GM19397 (cell line): ENCODE measurements at regions not wholly inside any gene's neighbourhood (a gene's known extent, or its start where the extent isn't known, plus 50 kb on each side); places are given as distances from the start of the nearest gene placed in this dataset.

Experiments
- ATAC-seq: cut with Tn5 transposase; IDR thresholded peaks from one replicate; pipeline ENCODE4 v1.9.1; 2021; ENCODE audit warnings: mild to moderate bottlenecking, moderate library complexity; ENCODE audit not compliant: unreplicated experiment

- no peak for ATAC-seq
Measured at GRCh38 chr14:42110167-42110566, 503.5 kb downstream of the LRFN5 start.

DNA sequence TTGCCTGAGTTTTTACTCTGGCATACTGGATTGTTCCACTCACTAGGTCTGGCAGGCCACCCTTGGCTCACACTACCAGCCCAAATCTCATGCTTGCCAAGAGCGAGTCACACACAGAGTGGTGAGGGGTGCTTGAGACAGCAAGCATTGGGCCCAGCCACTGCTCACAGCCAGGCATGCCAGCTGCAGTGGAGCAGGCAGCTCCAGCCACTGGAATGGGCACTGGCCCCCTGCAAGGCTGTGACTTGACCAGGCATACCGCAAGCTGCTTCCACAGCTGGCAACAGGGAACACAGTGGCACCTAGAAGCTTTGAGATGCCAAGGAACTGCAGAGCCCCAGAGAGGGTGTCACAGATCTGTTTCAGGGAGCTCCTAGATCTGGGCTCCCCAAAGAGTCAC is 488.5 kb downstream of the LRFN5 start:
- ATAC-seq: no peak

GRCh38 chr14:42090122-42090521 is 483.4 kb downstream of the LRFN5 start:
- no peak for ATAC-seq

GRCh38 chr14:42079911-42080310 is 473.2 kb downstream of the LRFN5 start:
- no peak for ATAC-seq

DNA sequence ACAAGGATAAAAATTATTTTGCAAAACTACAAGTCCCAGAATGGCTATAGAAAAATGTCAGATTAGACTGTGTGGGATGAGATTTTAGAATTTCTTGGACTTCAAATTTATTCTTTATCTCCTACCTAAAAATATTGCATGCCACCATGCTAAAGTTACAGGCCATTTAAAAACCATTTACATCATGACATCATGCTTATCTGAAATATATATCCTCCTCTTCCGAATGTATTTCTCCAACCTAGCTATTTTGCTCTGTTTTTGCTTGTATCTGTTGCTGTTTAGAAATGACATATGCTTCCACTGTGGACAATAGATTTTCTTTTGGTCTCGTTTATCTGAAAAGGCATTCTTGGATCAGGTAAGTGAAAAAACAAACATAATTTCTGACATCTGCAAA is 471.7 kb downstream of the LRFN5 start:
- ATAC-seq: no peak

DNA sequence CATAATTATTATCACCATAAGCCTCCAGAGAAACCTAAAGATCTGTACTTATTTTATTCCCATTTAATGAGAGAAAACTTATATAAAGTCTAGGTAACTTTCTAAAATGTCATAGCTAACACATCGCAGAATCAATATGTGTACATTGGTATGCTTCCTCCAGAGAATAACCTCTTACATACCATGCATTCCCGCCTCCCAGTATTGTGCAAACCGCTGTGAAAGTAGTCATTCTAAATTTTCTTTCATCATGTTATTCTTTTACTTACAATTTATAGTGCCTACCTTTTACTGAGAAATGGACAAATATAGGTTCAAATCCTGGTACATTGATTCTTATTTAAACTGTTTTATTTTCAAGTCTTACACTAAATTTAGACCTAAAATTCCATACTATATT is 463.4 kb downstream of the LRFN5 start:
- no peak for ATAC-seq

DNA sequence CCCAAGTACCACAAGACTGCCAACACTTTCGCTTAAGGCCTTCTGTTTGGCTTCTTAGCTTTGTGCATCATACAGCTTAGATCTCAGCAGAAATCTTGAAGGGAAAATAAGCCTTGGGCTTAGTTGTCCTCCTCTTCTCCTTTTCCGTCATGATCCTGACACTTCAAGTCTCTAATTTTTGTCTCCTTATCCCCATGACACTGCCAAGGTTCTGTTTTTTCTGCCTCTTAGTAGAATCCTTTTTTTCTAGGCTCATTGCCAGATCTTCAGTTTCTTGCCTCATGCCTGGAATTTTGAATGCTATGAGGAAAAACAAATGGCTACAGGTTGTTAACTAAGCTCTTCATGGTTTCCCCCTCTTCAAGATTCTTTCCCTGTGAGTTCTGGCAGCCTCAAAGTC is 450.4 kb downstream of the LRFN5 start:
- no peak for ATAC-seq

DNA sequence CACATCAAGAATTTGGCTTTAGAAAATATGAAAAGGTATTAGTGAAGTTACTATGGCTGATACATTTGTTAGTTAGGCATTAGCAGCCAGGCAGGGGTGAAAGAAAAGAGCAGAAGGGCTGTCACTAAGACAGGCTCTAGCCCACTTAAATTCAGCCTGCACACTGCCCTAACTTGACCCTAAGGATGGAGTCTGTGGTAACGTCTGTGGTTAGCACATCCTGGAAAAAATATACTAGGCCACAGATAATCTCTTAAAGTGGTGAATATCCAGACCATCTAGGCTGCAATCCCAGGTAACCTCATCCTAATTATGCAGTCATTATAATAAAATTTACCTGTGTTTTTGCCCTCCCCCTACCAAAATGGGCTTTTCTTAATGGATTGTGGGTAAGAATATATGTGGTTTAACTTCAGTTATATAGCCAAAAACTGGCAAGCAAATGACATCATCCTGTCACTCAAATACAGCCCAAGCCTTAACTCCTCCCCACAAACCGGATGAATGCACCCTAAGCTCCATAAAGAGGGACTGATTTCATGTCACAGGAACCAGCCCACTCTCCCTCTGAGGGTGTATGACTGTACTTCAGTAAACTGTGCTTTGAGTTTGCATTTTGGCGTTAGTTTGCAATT is 440.9 kb downstream of the LRFN5 start:
- no peak for ATAC-seq

GRCh38 chr14:42045383-42045782 is 438.7 kb downstream of the LRFN5 start:
- no peak for ATAC-seq

DNA sequence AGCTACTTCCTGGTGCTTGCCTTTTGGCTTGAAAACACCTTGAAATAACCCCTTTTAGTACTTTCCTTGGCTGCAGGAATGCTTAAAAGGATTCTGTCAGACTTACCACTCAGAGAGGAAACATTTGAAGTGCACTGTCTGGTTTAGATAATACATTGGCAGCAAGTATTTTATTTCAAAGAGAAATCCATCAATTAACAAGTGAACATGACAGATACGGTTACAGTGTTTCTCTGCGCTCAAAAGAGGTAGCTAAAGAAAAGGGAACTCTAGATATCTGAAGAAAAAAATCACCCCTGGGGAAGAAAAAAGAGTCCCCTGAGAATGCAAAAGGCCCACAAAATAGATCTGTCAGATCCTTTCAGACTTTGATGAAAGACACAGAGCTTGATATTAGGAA is 421.9 kb downstream of the LRFN5 start:
- no peak for ATAC-seq

GRCh38 chr14:42027271-42027670 is 420.6 kb downstream of the LRFN5 start:
- ATAC-seq: no peak

DNA sequence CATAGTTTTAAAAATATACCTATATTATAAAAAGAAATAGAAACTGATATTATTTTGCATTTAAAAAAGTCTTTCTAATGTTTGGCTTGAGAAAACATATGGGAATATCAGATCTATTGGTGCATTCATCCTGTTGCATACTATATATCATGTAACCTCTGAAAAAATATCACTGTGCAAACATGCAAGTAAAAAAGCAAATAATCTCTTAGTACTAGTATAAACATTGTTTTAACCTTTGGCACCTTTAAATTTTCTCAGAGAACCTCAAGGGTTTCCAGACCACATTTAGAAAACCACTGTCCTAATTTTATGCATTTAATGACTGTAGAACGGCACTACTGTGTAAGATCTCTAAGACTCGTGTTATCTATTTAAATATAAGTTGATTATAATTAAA is 416.8 kb downstream of the LRFN5 start:
- ATAC-seq: no peak

DNA sequence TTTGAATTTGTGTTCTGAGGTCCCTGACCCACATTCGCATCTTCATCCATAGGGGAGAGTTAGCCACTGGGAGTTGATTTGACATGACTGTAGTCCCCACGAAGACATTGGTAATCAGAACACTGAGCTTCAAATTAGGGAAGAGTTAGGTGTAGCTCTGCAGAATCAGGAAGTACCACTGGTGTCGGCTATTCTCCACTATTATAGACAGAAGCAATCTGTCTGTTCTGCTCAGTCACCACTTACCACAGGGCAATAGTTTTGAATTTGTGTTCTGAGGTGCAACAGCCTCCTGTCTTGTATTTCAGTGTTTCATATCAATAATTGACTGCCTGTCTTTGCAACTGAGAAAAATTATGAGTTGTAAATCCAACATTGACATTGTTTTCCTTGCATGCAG is 407.6 kb downstream of the LRFN5 start:
- ATAC-seq: no peak

GRCh38 chr14:42013559-42013958 is 406.9 kb downstream of the LRFN5 start:
- ATAC-seq: no peak

- no peak for ATAC-seq
Measured at GRCh38 chr14:42013153-42013552, 406.5 kb downstream of the LRFN5 start.

DNA sequence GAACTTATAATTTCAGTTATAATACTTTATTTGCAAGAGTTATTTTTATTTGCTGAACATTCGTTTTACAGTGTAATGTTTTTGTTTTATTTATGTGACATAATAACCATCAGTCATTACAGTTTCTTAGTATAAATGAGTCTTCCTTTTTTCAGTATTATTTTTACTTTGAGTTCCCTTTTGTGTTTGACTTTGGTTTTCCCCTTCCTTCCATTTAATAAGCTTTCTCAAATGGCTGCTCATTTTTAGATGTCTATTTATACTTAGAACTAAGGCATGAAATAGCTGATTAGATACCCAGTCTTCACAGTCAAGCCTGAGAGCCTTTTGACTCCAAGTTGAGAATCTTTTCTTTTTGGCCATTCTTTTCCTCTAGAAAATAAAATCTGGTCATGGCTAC is 404.5 kb downstream of the LRFN5 start:
- ATAC-seq: no peak

- no peak for ATAC-seq
Measured at GRCh38 chr14:42004321-42004720, 397.6 kb downstream of the LRFN5 start.

DNA sequence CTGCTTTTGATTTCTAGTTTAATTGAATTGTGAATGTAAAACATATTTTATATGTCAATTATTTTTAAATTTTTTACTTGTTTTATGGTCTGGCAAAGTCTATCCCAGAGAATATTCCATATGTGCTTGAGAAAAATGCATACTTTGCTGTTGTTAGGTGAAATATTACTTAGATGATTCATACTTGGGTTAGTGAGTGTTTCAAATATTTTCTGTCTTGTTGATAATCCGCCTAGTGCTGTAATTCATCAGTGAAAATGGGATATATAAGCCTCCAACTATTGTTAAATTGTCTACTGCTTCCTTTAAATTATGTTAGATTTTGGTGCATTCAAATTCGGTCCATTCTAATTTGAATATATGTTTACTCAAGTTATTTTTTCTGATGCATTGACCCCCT is 395.5 kb downstream of the LRFN5 start:
- ATAC-seq: no peak

DNA sequence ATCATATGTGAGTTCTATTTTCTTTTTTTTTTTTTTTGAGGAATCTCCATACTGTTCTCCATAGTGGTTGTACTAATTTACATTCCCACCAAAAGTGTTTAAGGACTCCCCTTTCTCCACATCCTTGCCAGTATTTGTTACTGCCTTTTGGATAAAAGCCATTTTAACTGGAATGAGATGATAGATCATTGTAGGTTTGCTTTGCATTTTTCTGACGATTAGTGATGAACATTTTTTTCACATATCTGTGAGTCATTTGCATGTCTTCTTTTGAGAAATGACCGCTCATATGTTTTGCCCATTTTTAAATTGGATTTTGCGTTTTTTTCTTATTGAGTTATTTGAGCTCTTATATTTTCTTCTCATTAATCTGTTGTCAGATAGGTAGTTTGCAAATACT is 394.8 kb downstream of the LRFN5 start:
- no peak for ATAC-seq

DNA sequence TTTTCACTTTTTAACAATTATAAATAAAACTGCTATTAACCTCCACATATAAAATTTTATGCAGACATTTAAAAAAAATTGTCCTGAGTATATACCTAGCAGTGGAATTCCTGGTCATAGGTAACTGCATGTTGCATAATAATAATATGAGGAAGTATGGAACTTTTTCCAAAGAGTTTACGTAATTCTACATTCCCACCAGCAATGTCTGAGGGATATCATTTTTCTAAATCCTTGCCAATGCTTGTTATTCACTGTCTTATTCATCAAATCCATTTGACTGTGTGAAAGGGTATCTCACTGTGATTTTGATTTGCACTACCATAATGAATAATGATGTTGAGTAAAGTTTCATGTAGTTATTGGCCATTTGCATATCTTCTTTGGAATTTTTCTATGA is 393.8 kb downstream of the LRFN5 start:
- no peak for ATAC-seq

- no peak for ATAC-seq
Measured at GRCh38 chr14:41993687-41994086, 387.0 kb downstream of the LRFN5 start.

DNA sequence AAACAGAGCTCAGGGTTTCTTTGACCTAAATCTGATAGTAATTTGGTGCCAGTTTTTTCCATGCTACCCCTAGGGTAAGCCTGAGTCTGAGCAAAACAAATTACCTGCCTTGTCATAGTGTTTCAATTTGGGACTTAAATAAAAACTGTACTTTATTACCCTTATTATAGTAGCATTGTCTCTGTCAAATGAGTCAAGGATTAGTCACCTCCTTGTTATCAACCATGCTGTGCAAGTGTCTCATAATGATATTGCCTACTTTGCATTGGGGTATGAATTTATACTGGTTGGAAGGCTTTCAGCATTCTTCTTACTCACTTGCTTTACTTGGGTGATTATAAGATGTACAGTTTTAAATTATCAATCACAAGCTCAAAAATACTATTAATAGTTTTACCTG is 380.0 kb downstream of the LRFN5 start:
- ATAC-seq: no peak

- ATAC-seq: no peak
Measured at GRCh38 chr14:41986083-41986645, 379.5 kb downstream of the LRFN5 start.
